ENCODE measurements at regions not wholly inside any gene's neighbourhood (a gene's known extent, or its start where the extent isn't known, plus 50 kb on each side); places are given as distances from the start of the nearest gene placed in this dataset.

GRCh38 chr12:76701690-76702089, 62.2 kb upstream of the ZDHHC17 start:
- DNase-seq, result no peak
- no CpG with 5 or more reads among the region's 1 CpG for WGBS (ENCODE audit: insufficient coverage)
- no peaks in the 10 kb centered on the region for H3K27me3 ChIP-seq (ENCODE audit: control insufficient read depth, insufficient read depth, low read length)
- no peaks in the 10 kb centered on the region for H3K9me3 ChIP-seq (replicated peaks; ENCODE audit: control insufficient read depth, low read depth, low read length)
- H3K4me1 ChIP-seq (ENCODE audit: control insufficient read depth, insufficient read depth, low read length), result peaks cover 10% of the 10 kb centered on the region
- H3K36me3 ChIP-seq (ENCODE audit: control insufficient read depth, insufficient read depth, low read length), result no peaks in the 10 kb centered on the region
- H3K27ac ChIP-seq (ENCODE audit: low read length), result no peak overlapping the region
- H3K4me3 ChIP-seq (ENCODE audit: low read length), result no peak overlapping the region

GRCh38 chr12:76702946-76703345, 61.0 kb upstream of the ZDHHC17 start:
- H3K36me3 ChIP-seq (ENCODE audit: control insufficient read depth, insufficient read depth, low read length), result no peaks in the 10 kb centered on the region
- WGBS (ENCODE audit: insufficient coverage), result no CpG with 5 or more reads among the region's 4 CpGs
- no peak for DNase-seq
- no peak overlapping the region for H3K27ac ChIP-seq (ENCODE audit: low read length)
- no peak overlapping the region for H3K4me3 ChIP-seq (ENCODE audit: low read length)
- H3K27me3 ChIP-seq (ENCODE audit: control insufficient read depth, insufficient read depth, low read length), result no peaks in the 10 kb centered on the region
- H3K9me3 ChIP-seq (replicated peaks; ENCODE audit: control insufficient read depth, low read depth, low read length), result no peaks in the 10 kb centered on the region
- H3K4me1 ChIP-seq (ENCODE audit: control insufficient read depth, insufficient read depth, low read length), result peaks cover 2% of the 10 kb centered on the region

DNA sequence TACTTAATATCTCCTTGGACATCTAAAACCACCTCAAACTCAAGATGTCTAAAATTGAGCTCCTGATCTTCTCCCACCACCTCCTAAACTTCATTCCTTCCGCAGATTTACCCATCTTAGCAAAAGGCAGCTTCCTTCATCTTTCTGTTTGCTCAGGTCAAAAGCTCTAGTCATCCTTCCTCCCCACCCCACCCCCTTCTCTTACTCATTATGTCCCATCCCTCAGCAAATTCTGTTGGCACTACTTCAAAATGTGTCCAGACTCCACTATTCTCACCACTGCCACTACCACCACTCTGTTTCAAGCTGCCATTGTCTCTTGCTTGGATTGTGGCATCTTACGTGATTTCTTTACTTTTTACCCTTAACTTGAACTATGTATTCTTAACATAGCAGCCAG, 59.2 kb upstream of the ZDHHC17 start:
- 81% methylated on average over 2 of the region's 2 CpGs for WGBS (ENCODE audit: insufficient coverage)
- no peaks in the 10 kb centered on the region for H3K9me3 ChIP-seq (replicated peaks; ENCODE audit: control insufficient read depth, low read depth, low read length)
- DNase-seq, result no peak

GRCh38 chr12:76706101-76706500, 57.8 kb upstream of the ZDHHC17 start:
- DNase-seq, result peak; percentile 41
- Histone ChIP-seq H3K9me3 (replicated peaks; ENCODE audit: control insufficient read depth, low read depth, low read length) (no peaks in the 10 kb centered on the region), H3K27ac (ENCODE audit: low read length) (no peak overlapping the region), H3K27me3 (ENCODE audit: control insufficient read depth, insufficient read depth, low read length) (no peaks in the 10 kb centered on the region), H3K36me3 (ENCODE audit: control insufficient read depth, insufficient read depth, low read length) (no peaks in the 10 kb centered on the region), H3K4me3 (ENCODE audit: low read length) (no peak overlapping the region), H3K4me1 (ENCODE audit: control insufficient read depth, insufficient read depth, low read length) (no peaks in the 10 kb centered on the region)

More for the DNA sequence above, 59.2 kb upstream of the ZDHHC17 start:
- H3K4me1 ChIP-seq (ENCODE audit: control insufficient read depth, insufficient read depth, low read length), result no peaks in the 10 kb centered on the region
- H3K27ac ChIP-seq (ENCODE audit: low read length), result peak overlapping the region; percentile 67
- H3K27me3 ChIP-seq (ENCODE audit: control insufficient read depth, insufficient read depth, low read length), result no peaks in the 10 kb centered on the region
- H3K36me3 ChIP-seq (ENCODE audit: control insufficient read depth, insufficient read depth, low read length), result no peaks in the 10 kb centered on the region
- H3K4me3 ChIP-seq (ENCODE audit: low read length), result no peak overlapping the region

- Histone ChIP-seq H3K27ac (ENCODE audit: low read length) (no peak overlapping the region), H3K4me1 (ENCODE audit: control insufficient read depth, insufficient read depth, low read length) (no peaks in the 10 kb centered on the region), H3K36me3 (ENCODE audit: control insufficient read depth, insufficient read depth, low read length) (no peaks in the 10 kb centered on the region), H3K9me3 (replicated peaks; ENCODE audit: control insufficient read depth, low read depth, low read length) (no peaks in the 10 kb centered on the region), H3K4me3 (ENCODE audit: low read length) (no peak overlapping the region), H3K27me3 (ENCODE audit: control insufficient read depth, insufficient read depth, low read length) (no peaks in the 10 kb centered on the region)
- no peak for DNase-seq
These were observed 57.2 kb upstream of the ZDHHC17 start for GRCh38 chr12:76706761-76707160.

DNA sequence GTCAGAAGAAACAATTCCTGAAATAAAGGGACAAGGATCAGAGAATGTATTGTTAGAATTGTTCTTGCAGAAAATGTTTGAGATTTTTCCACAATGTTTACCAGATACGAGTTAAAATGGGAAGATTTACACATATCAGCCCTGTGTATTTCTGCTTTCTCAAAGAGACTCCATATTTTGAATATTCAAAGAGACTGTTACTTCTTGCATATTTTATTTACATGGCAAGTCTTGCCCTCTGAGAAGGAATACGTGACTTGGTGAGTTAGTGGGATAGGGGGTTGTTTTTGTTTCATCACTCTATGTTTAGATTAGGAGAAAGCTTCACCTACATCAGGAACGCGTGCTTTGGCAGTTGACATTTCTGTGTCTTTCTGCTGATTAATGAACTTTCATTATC, 56.1 kb upstream of the ZDHHC17 start:
- H3K27me3 ChIP-seq (ENCODE audit: control insufficient read depth, insufficient read depth, low read length), result no peaks in the 10 kb centered on the region
- H3K4me3 ChIP-seq (ENCODE audit: low read length), result no peak overlapping the region
- WGBS (ENCODE audit: insufficient coverage), result no CpG with 5 or more reads among the region's 4 CpGs
- H3K36me3 ChIP-seq (ENCODE audit: control insufficient read depth, insufficient read depth, low read length), result no peaks in the 10 kb centered on the region
- no peaks in the 10 kb centered on the region for H3K9me3 ChIP-seq (replicated peaks; ENCODE audit: control insufficient read depth, low read depth, low read length)
- H3K27ac ChIP-seq (ENCODE audit: low read length), result no peak overlapping the region
- no peaks in the 10 kb centered on the region for H3K4me1 ChIP-seq (ENCODE audit: control insufficient read depth, insufficient read depth, low read length)
- DNase-seq, result no peak

- Histone ChIP-seq H3K27ac (ENCODE audit: low read length) (no peak overlapping the region), H3K9me3 (replicated peaks; ENCODE audit: control insufficient read depth, low read depth, low read length) (no peaks in the 10 kb centered on the region), H3K27me3 (ENCODE audit: control insufficient read depth, insufficient read depth, low read length) (no peaks in the 10 kb centered on the region), H3K4me3 (ENCODE audit: low read length) (no peak overlapping the region), H3K36me3 (ENCODE audit: control insufficient read depth, insufficient read depth, low read length) (no peaks in the 10 kb centered on the region), H3K4me1 (ENCODE audit: control insufficient read depth, insufficient read depth, low read length) (no peaks in the 10 kb centered on the region)
- WGBS (ENCODE audit: insufficient coverage), result no CpG with 5 or more reads among the region's 2 CpGs
- peak; percentile 37 for DNase-seq
These were observed 55.6 kb upstream of the ZDHHC17 start for GRCh38 chr12:76708296-76708695.

DNA sequence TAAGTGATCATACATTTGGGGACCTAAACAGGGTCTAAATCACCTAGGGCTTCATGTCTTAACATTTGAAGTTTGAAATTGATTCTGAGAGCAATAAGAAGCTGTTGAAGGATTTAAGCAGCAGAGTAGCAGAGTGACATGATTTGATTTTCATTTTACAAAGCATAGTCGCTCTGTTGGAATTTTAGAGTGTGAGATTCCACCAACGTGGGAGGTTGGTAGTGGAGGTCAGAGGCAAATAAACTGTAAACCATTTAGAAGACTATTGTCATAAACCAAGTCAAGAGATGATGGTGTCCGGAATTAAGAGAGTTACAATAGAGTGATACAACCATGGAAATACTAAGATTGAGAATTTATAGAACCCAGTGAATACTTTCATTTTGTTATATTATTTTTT, 52.7 kb upstream of the ZDHHC17 start:
- Histone ChIP-seq H3K27ac (ENCODE audit: low read length) (no peak overlapping the region), H3K4me1 (ENCODE audit: control insufficient read depth, insufficient read depth, low read length) (no peaks in the 10 kb centered on the region), H3K9me3 (replicated peaks; ENCODE audit: control insufficient read depth, low read depth, low read length) (no peaks in the 10 kb centered on the region), H3K36me3 (ENCODE audit: control insufficient read depth, insufficient read depth, low read length) (no peaks in the 10 kb centered on the region), H3K27me3 (ENCODE audit: control insufficient read depth, insufficient read depth, low read length) (no peaks in the 10 kb centered on the region), H3K4me3 (ENCODE audit: low read length) (no peak overlapping the region)
- 90% methylated on average over 2 of the region's 3 CpGs for WGBS (ENCODE audit: insufficient coverage)
- DNase-seq, result no peak

GRCh38 chr12:76713130-76713529, 50.8 kb upstream of the ZDHHC17 start:
- no peaks in the 10 kb centered on the region for H3K27me3 ChIP-seq (ENCODE audit: control insufficient read depth, insufficient read depth, low read length)
- H3K36me3 ChIP-seq (ENCODE audit: control insufficient read depth, insufficient read depth, low read length), result no peaks in the 10 kb centered on the region
- no peak overlapping the region for H3K4me3 ChIP-seq (ENCODE audit: low read length)
- no peaks in the 10 kb centered on the region for H3K9me3 ChIP-seq (replicated peaks; ENCODE audit: control insufficient read depth, low read depth, low read length)
- no CpG with 5 or more reads among the region's 4 CpGs for WGBS (ENCODE audit: insufficient coverage)
- H3K27ac ChIP-seq (ENCODE audit: low read length), result no peak overlapping the region
- H3K4me1 ChIP-seq (ENCODE audit: control insufficient read depth, insufficient read depth, low read length), result no peaks in the 10 kb centered on the region
- no peak for DNase-seq

GRCh38 chr12:76713986-76714385, 49.9 kb upstream of the ZDHHC17 start:
- Histone ChIP-seq H3K36me3 (ENCODE audit: control insufficient read depth, insufficient read depth, low read length) (no peaks in the 10 kb centered on the region), H3K27me3 (ENCODE audit: control insufficient read depth, insufficient read depth, low read length) (no peaks in the 10 kb centered on the region), H3K27ac (ENCODE audit: low read length) (no peak overlapping the region), H3K4me1 (ENCODE audit: control insufficient read depth, insufficient read depth, low read length) (no peaks in the 10 kb centered on the region), H3K9me3 (replicated peaks; ENCODE audit: control insufficient read depth, low read depth, low read length) (no peaks in the 10 kb centered on the region), H3K4me3 (ENCODE audit: low read length) (no peak overlapping the region)
- DNase-seq, result no peak

Data from muscle of leg (tissue), 3 donors.